ENCODE measurements at regions not wholly inside any gene's neighbourhood (a gene's known extent, or its start where the extent isn't known, plus 50 kb on each side); places are given as distances from the start of the nearest gene placed in this dataset.
"Not testable (repeated sequence)": the region's sequence is repeated elsewhere in the genome, so short reads cannot be mapped to it uniquely, and the experiment has no call there.

- Mint-ChIP-seq H3K4me1 (ENCODE audit: low read depth) (peaks cover 28% of the 10 kb centered on the region), H3K4me3 (no peak overlapping the region), H3K36me3 (ENCODE audit: low read depth) (no peaks in the 10 kb centered on the region), H3K27ac (no peak overlapping the region), H3K9me3 (no peaks in the 10 kb centered on the region), H3K27me3 (ENCODE audit: low read depth) (no peaks in the 10 kb centered on the region)
- no peak for DNase-seq (ENCODE audit: low spot score)
Observed at GRCh38 chr12:47407463-47408129, 298.2 kb downstream of the RPAP3 start.

- H3K9me3 Mint-ChIP-seq, result peaks cover 3% of the 10 kb centered on the region
- H3K4me3 Mint-ChIP-seq, result no peak overlapping the region
- no peaks in the 10 kb centered on the region for H3K36me3 Mint-ChIP-seq (ENCODE audit: low read depth)
- no peak overlapping the region for H3K27ac Mint-ChIP-seq
- H3K27me3 Mint-ChIP-seq (ENCODE audit: low read depth), result no peaks in the 10 kb centered on the region
- no peak for DNase-seq (ENCODE audit: low spot score)
- H3K4me1 Mint-ChIP-seq (ENCODE audit: low read depth), result peaks cover 31% of the 10 kb centered on the region
Observed at GRCh38 chr12:47403681-47404080, 302.1 kb downstream of the RPAP3 start.

GRCh38 chr12:47401196-47401595, 304.6 kb downstream of the RPAP3 start:
- Mint-ChIP-seq H3K4me1 (ENCODE audit: low read depth) (peaks cover 36% of the 10 kb centered on the region), H3K9me3 (peaks cover 16% of the 10 kb centered on the region), H3K36me3 (ENCODE audit: low read depth) (peaks cover 15% of the 10 kb centered on the region)
- not testable (repeated sequence) for H3K27ac Mint-ChIP-seq; H3K4me3 Mint-ChIP-seq; H3K27me3 Mint-ChIP-seq (ENCODE audit: low read depth)
- DNase-seq (ENCODE audit: low spot score), result peak; percentile 32

- Mint-ChIP-seq H3K27me3 (ENCODE audit: low read depth) (no peaks in the 10 kb centered on the region), H3K36me3 (ENCODE audit: low read depth) (peaks cover 16% of the 10 kb centered on the region), H3K27ac (no peak overlapping the region), H3K9me3 (peaks cover 16% of the 10 kb centered on the region), H3K4me3 (no peak overlapping the region), H3K4me1 (ENCODE audit: low read depth) (peaks cover 41% of the 10 kb centered on the region)
- DNase-seq (ENCODE audit: low spot score), result no peak
Observed at GRCh38 chr12:47400266-47400665, 305.6 kb downstream of the RPAP3 start.

- DNase-seq (ENCODE audit: low spot score), result peak; percentile 35
- Mint-ChIP-seq H3K4me1 (ENCODE audit: low read depth) (peaks cover 62% of the 10 kb centered on the region), H3K4me3 (no peak overlapping the region), H3K27me3 (ENCODE audit: low read depth) (no peaks in the 10 kb centered on the region), H3K36me3 (ENCODE audit: low read depth) (peaks cover 17% of the 10 kb centered on the region), H3K9me3 (peaks cover 16% of the 10 kb centered on the region), H3K27ac (peak overlapping the region; percentile 74)
Observed at GRCh38 chr12:47397664-47398281, 308.1 kb downstream of the RPAP3 start.

GRCh38 chr12:47396902-47397663, 308.7 kb downstream of the RPAP3 start:
- peak overlapping the region; percentile 22 for H3K4me3 Mint-ChIP-seq
- peaks cover 17% of the 10 kb centered on the region for H3K36me3 Mint-ChIP-seq (ENCODE audit: low read depth)
- H3K27ac Mint-ChIP-seq, result peak overlapping the region; percentile 81
- H3K9me3 Mint-ChIP-seq, result peaks cover 16% of the 10 kb centered on the region
- no peak for DNase-seq (ENCODE audit: low spot score)
- H3K27me3 Mint-ChIP-seq (ENCODE audit: low read depth), result no peaks in the 10 kb centered on the region
- peaks cover 65% of the 10 kb centered on the region for H3K4me1 Mint-ChIP-seq (ENCODE audit: low read depth)

GRCh38 chr12:47394070-47394469, 311.8 kb downstream of the RPAP3 start:
- Mint-ChIP-seq H3K36me3 (ENCODE audit: low read depth) (peaks cover 18% of the 10 kb centered on the region), H3K9me3 (peaks cover 13% of the 10 kb centered on the region), H3K4me1 (ENCODE audit: low read depth) (peaks cover 74% of the 10 kb centered on the region), H3K27ac (peak overlapping the region; percentile 61), H3K27me3 (ENCODE audit: low read depth) (no peaks in the 10 kb centered on the region), H3K4me3 (peak overlapping the region; percentile 21)
- DNase-seq (ENCODE audit: low spot score), result peak; percentile 54

GRCh38 chr12:47393403-47393790, 312.4 kb downstream of the RPAP3 start:
- Mint-ChIP-seq H3K27me3 (ENCODE audit: low read depth) (no peaks in the 10 kb centered on the region), H3K27ac (peak overlapping the region; percentile 100), H3K4me1 (ENCODE audit: low read depth) (peaks cover 75% of the 10 kb centered on the region), H3K36me3 (ENCODE audit: low read depth) (peaks cover 18% of the 10 kb centered on the region), H3K9me3 (peaks cover 13% of the 10 kb centered on the region), H3K4me3 (peak overlapping the region; percentile 54)
- DNase-seq (ENCODE audit: low spot score), result no peak

- H3K27ac Mint-ChIP-seq, result peak overlapping the region; percentile 100
- peak; percentile 76 for DNase-seq (ENCODE audit: low spot score)
- peaks cover 7% of the 10 kb centered on the region for H3K36me3 Mint-ChIP-seq (ENCODE audit: low read depth)
- H3K9me3 Mint-ChIP-seq, result peaks cover 3% of the 10 kb centered on the region
- peaks cover 69% of the 10 kb centered on the region for H3K4me1 Mint-ChIP-seq (ENCODE audit: low read depth)
- H3K4me3 Mint-ChIP-seq, result peak overlapping the region; percentile 63
- H3K27me3 Mint-ChIP-seq (ENCODE audit: low read depth), result no peaks in the 10 kb centered on the region
Observed at GRCh38 chr12:47391566-47391965, 311.8 kb upstream of the AMIGO2 start.

- no peaks in the 10 kb centered on the region for H3K9me3 Mint-ChIP-seq
- H3K27ac Mint-ChIP-seq, result no peak overlapping the region
- peaks cover 51% of the 10 kb centered on the region for H3K4me1 Mint-ChIP-seq (ENCODE audit: low read depth)
- no peak overlapping the region for H3K4me3 Mint-ChIP-seq
- no peaks in the 10 kb centered on the region for H3K27me3 Mint-ChIP-seq (ENCODE audit: low read depth)
- DNase-seq (ENCODE audit: low spot score), result no peak
- peaks cover 1% of the 10 kb centered on the region for H3K36me3 Mint-ChIP-seq (ENCODE audit: low read depth)
Observed at GRCh38 chr12:47388712-47389111, 309.0 kb upstream of the AMIGO2 start.

- Mint-ChIP-seq H3K27me3 (ENCODE audit: low read depth) (no peaks in the 10 kb centered on the region), H3K27ac (no peak overlapping the region), H3K36me3 (ENCODE audit: low read depth) (peaks cover 1% of the 10 kb centered on the region), H3K9me3 (no peaks in the 10 kb centered on the region), H3K4me3 (no peak overlapping the region), H3K4me1 (ENCODE audit: low read depth) (peaks cover 44% of the 10 kb centered on the region)
- DNase-seq (ENCODE audit: low spot score), result no peak
Observed at GRCh38 chr12:47387994-47388393, 308.2 kb upstream of the AMIGO2 start.

GRCh38 chr12:47385653-47386052, 305.9 kb upstream of the AMIGO2 start:
- Mint-ChIP-seq H3K9me3 (no peaks in the 10 kb centered on the region), H3K27me3 (ENCODE audit: low read depth) (no peaks in the 10 kb centered on the region), H3K27ac (no peak overlapping the region), H3K36me3 (ENCODE audit: low read depth) (no peaks in the 10 kb centered on the region), H3K4me1 (ENCODE audit: low read depth) (peaks cover 28% of the 10 kb centered on the region), H3K4me3 (no peak overlapping the region)
- no peak for DNase-seq (ENCODE audit: low spot score)

- Mint-ChIP-seq H3K27ac (no peak overlapping the region), H3K9me3 (no peaks in the 10 kb centered on the region), H3K27me3 (ENCODE audit: low read depth) (no peaks in the 10 kb centered on the region), H3K4me3 (no peak overlapping the region), H3K36me3 (ENCODE audit: low read depth) (peaks cover 7% of the 10 kb centered on the region), H3K4me1 (ENCODE audit: low read depth) (peaks cover 30% of the 10 kb centered on the region)
- no peak for DNase-seq (ENCODE audit: low spot score)
Observed at GRCh38 chr12:47383942-47384341, 304.2 kb upstream of the AMIGO2 start.

- peaks cover 27% of the 10 kb centered on the region for H3K4me1 Mint-ChIP-seq (ENCODE audit: low read depth)
- H3K27me3 Mint-ChIP-seq (ENCODE audit: low read depth), result no peaks in the 10 kb centered on the region
- no peak for DNase-seq (ENCODE audit: low spot score)
- H3K4me3 Mint-ChIP-seq, result no peak overlapping the region
- H3K36me3 Mint-ChIP-seq (ENCODE audit: low read depth), result peaks cover 8% of the 10 kb centered on the region
- H3K27ac Mint-ChIP-seq, result no peak overlapping the region
- no peaks in the 10 kb centered on the region for H3K9me3 Mint-ChIP-seq
Observed at GRCh38 chr12:47382305-47382704, 302.5 kb upstream of the AMIGO2 start.
